DND-41 (cell line): ENCODE measurements at regions not wholly inside any gene's neighbourhood (a gene's known extent, or its start where the extent isn't known, plus 50 kb on each side); places are given as distances from the start of the nearest gene placed in this dataset.
A peak's percentile ranks its signal among the peaks of the same experiment; 100 is the strongest.

ENCODE experiments used
- ATAC-seq: fragments of 200-7000 bp; cut with Tn5 transposase; 3 replicates; pipeline ENCODE4 v1.9.1; 2021; ENCODE audit warnings: low read depth; ENCODE audit not compliant: insufficient read depth
- DNase-seq: peaks from one replicate; pipeline ENCODE4 v3.0.0-alpha.2; 2020
- H2AFZ ChIP-seq: 2 replicates; pipeline ENCODE4 v1.6.0; 2012; ENCODE audit warnings: low read depth, low read length
- H3K27ac ChIP-seq: 2 replicates; pipeline ENCODE4 v1.5.1; 2012; ENCODE audit warnings: low read length, inconsistent platforms
- H3K27me3 ChIP-seq: fragments of 200-600 bp; sonication (generic); 2 replicates; pipeline ENCODE4 v1.6.0; 2012; ENCODE audit warnings: low read length, mild to moderate bottlenecking, inconsistent platforms; ENCODE audit not compliant: insufficient read depth, poor library complexity
- H3K36me3 ChIP-seq: 2 replicates; pipeline ENCODE4 v1.5.1; 2012; ENCODE audit warnings: low read length, inconsistent platforms; ENCODE audit not compliant: insufficient read depth
- H3K4me1 ChIP-seq: 2 replicates; pipeline ENCODE4 v1.5.1; 2012; ENCODE audit warnings: mild to moderate bottlenecking, low read length; ENCODE audit not compliant: insufficient read depth
- H3K4me2 ChIP-seq: 2 replicates; pipeline ENCODE4 v1.6.0; 2012; ENCODE audit warnings: mild to moderate bottlenecking, moderate library complexity, low read length, inconsistent platforms; ENCODE audit not compliant: insufficient read depth
- H3K4me3 ChIP-seq, 2 experiments: fragments of 200-600 bp in 1 of 2; shearing (Covaris generic) in 1 of 2; 2 replicates each; pipeline ENCODE4 v1.5.1; 2012 to 2016; ENCODE audit warnings: inconsistent platforms in 2 of 2, low read length in 2 of 2, mild to moderate bottlenecking in 2 of 2, low read depth in 1 of 2, moderate library complexity in 1 of 2
- H3K79me2 ChIP-seq: 2 replicates; pipeline ENCODE4 v1.6.0; 2012; ENCODE audit warnings: low read length, inconsistent platforms; ENCODE audit not compliant: insufficient read depth
- H3K9ac ChIP-seq: 2 replicates; pipeline ENCODE4 v1.6.0; 2012; ENCODE audit warnings: low read depth, mild to moderate bottlenecking, inconsistent platforms, low read length, moderate library complexity
- H3K9me3 ChIP-seq: 2 replicates; pipeline ENCODE4 v1.5.1; 2012; ENCODE audit warnings: low read length, moderate library complexity, mild to moderate bottlenecking, inconsistent platforms; ENCODE audit not compliant: insufficient read depth, severe bottlenecking
- H4K20me1 ChIP-seq: 2 replicates; pipeline ENCODE4 v1.6.0; 2012; ENCODE audit warnings: low read length; ENCODE audit not compliant: insufficient read depth
- EZH2 ChIP-seq: IDR thresholded peaks from 3 replicates; pipeline ENCODE4 v1.6.1; 2012; ENCODE audit warnings: borderline replicate concordance, low read depth, mild to moderate bottlenecking, moderate library complexity, low read length, inconsistent platforms; ENCODE audit not compliant: severe bottlenecking
- TF ChIP-seq, protein P1 (sequence below): IDR thresholded peaks from 2 replicates; pipeline ENCODE4 v1.5.1; 2012; ENCODE audit warnings: borderline replicate concordance, low read length, moderate library complexity, mild to moderate bottlenecking; ENCODE audit not compliant: poor library complexity, severe bottlenecking; ENCODE audit errors: extremely low read depth

DNA sequence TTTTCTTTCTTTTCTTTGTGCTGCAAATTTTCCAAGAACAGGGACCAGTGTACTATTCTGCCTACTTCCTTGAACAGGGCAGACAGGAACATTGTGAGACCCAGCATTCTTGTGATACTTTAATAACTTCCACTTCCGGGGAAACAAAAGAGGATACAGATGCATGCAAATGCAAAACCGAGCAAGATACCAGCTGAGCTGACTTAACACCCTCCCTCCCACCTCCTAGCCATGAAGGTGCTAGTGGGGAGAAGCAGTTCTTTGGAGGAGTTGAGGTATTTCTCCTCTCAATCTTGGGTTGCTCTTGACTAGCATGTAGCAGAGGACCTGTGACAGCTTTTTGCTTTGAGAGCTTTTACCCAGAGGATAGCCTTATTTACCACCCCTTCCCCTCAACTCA, 111.2 kb downstream of the KLF5 start:
- Histone ChIP-seq H3K9me3 (no peaks in the 10 kb centered on the region), H3K4me3 (no peak overlapping the region), H2AFZ (0 out of 2 replicates have a peak overlapping the region, but pooled peaks have one; percentile 42), H3K4me2 (no peak overlapping the region), H3K9ac (no peak overlapping the region), H4K20me1 (no peaks in the 10 kb centered on the region), H3K4me1 (0 out of 2 replicates have a peak, but pooled peaks cover 5% of the 10 kb centered on the region), H3K36me3 (no peaks in the 10 kb centered on the region), H3K79me2 (no peaks in the 10 kb centered on the region), H3K27ac (no peak overlapping the region), H3K27me3 (no peaks in the 10 kb centered on the region)
- DNase-seq (no peak), ATAC-seq (peak; percentile 49; the same call in 2 of the 3 replicates)
- TF ChIP-seq EZH2 = no peak
- TF ChIP-seq, protein P1, sequence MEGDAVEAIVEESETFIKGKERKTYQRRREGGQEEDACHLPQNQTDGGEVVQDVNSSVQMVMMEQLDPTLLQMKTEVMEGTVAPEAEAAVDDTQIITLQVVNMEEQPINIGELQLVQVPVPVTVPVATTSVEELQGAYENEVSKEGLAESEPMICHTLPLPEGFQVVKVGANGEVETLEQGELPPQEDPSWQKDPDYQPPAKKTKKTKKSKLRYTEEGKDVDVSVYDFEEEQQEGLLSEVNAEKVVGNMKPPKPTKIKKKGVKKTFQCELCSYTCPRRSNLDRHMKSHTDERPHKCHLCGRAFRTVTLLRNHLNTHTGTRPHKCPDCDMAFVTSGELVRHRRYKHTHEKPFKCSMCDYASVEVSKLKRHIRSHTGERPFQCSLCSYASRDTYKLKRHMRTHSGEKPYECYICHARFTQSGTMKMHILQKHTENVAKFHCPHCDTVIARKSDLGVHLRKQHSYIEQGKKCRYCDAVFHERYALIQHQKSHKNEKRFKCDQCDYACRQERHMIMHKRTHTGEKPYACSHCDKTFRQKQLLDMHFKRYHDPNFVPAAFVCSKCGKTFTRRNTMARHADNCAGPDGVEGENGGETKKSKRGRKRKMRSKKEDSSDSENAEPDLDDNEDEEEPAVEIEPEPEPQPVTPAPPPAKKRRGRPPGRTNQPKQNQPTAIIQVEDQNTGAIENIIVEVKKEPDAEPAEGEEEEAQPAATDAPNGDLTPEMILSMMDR = no peak

DNA sequence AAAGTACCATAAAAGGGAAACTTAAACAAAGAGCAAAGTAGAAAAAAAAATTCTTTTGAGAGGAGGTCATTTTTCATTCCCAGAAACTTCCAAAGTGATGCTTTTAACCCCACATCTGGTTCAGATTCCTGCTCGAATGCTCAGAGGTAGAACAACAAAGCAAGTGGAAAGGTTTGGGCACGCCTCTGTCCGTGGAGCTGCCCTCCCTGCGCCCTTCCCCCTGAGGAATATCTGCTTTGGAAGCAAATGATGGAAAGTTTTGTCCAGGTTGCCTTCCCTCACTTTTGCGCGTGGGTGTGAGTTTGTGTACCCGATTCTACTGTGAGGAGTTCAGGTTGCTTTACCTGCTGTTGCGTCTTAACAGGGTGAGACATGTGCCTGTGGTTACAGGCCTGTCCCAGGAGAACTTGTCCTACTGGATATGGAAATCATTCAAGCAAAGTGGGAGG, 110.2 kb downstream of the KLF5 start:
- no peaks in the 10 kb centered on the region for H3K27me3 ChIP-seq

GRCh38 chr13:73168226-73168952, 109.6 kb downstream of the KLF5 start:
- Histone ChIP-seq H3K4me2 (no peak overlapping the region), H4K20me1 (no peaks in the 10 kb centered on the region), H3K9ac (no peak overlapping the region), H3K79me2 (no peaks in the 10 kb centered on the region), H3K36me3 (no peaks in the 10 kb centered on the region), H3K4me1 (0 out of 2 replicates have a peak, but pooled peaks cover 5% of the 10 kb centered on the region), H3K27me3 (no peaks in the 10 kb centered on the region), H2AFZ (no peak overlapping the region), H3K9me3 (no peaks in the 10 kb centered on the region), H3K4me3 (no peak overlapping the region), H3K27ac (no peak overlapping the region)
- ATAC-seq = no peak
- no peak for TF ChIP-seq EZH2
- TF ChIP-seq, protein P1 = no peak
- no peak for DNase-seq

More for the DNA sequence above, 110.2 kb downstream of the KLF5 start:
- no peaks in the 10 kb centered on the region for H3K79me2 ChIP-seq
- no peak for DNase-seq
- no peaks in the 10 kb centered on the region for H3K9me3 ChIP-seq
- no peaks in the 10 kb centered on the region for H3K36me3 ChIP-seq
- no peaks in the 10 kb centered on the region for H4K20me1 ChIP-seq
- no peak for TF ChIP-seq EZH2
- TF ChIP-seq, protein P1 = no peak
- H3K9ac ChIP-seq = no peak overlapping the region
- no peak overlapping the region for H3K4me2 ChIP-seq
- 0 out of 2 replicates have a peak, but pooled peaks cover 5% of the 10 kb centered on the region for H3K4me1 ChIP-seq
- no peak for ATAC-seq
- H2AFZ ChIP-seq = 0 out of 2 replicates have a peak overlapping the region, but pooled peaks have one; percentile 21
- H3K27ac ChIP-seq = no peak overlapping the region
- H3K4me3 ChIP-seq = no peak overlapping the region
